Astrocyte (in vitro differentiated cells and primary cell): ENCODE measurements at regions not wholly inside any gene's neighbourhood (a gene's known extent, or its start where the extent isn't known, plus 50 kb on each side); places are given as distances from the start of the nearest gene placed in this dataset.

Experiments
- EZH2 ChIP-seq: IDR thresholded peaks from 2 replicates; pipeline ENCODE4 v1.6.1; 2012; ENCODE audit warnings: mild to moderate bottlenecking, low read length, inconsistent platforms; ENCODE audit not compliant: insufficient read depth
- TF ChIP-seq, protein P1 (sequence below): IDR thresholded peaks from 2 replicates; pipeline ENCODE4 v1.5.1; 2011; ENCODE audit warnings: low read depth, mild to moderate bottlenecking, inconsistent platforms, low read length, moderate library complexity; ENCODE audit not compliant: insufficient read depth

DNA sequence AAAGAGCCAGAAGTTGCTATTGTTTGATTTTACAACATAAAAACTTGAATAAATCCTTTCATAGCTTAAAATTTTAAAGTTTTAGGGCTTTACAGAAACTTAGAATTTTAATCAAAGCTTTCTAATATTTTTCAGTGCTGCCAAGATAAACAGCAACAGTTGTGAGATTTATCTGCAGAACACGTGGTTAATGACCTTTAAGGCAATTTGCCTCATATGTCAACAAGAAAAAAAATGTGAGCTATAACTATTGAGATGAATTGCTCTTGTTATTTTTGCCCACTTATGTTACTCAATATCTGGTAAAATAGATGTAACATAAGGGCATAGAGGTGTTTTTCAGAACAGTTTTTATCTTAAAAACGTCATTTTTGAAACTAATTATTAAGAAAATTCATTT lies 96.7 kb upstream of the NECTIN3 start:
- no peak for TF ChIP-seq EZH2
- TF ChIP-seq, protein P1, sequence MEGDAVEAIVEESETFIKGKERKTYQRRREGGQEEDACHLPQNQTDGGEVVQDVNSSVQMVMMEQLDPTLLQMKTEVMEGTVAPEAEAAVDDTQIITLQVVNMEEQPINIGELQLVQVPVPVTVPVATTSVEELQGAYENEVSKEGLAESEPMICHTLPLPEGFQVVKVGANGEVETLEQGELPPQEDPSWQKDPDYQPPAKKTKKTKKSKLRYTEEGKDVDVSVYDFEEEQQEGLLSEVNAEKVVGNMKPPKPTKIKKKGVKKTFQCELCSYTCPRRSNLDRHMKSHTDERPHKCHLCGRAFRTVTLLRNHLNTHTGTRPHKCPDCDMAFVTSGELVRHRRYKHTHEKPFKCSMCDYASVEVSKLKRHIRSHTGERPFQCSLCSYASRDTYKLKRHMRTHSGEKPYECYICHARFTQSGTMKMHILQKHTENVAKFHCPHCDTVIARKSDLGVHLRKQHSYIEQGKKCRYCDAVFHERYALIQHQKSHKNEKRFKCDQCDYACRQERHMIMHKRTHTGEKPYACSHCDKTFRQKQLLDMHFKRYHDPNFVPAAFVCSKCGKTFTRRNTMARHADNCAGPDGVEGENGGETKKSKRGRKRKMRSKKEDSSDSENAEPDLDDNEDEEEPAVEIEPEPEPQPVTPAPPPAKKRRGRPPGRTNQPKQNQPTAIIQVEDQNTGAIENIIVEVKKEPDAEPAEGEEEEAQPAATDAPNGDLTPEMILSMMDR, result no peak
